SK-N-SH treated with all-trans-retinoic acid at 6 μM for 48 hours (cell line): ENCODE measurements at regions not wholly inside any gene's neighbourhood (a gene's known extent, or its start where the extent isn't known, plus 50 kb on each side); places are given as distances from the start of the nearest gene placed in this dataset.

ENCODE experiments used
- ATAC-seq: fragments of 200-7000 bp; cut with Tn5 transposase; 3 replicates; pipeline ENCODE4 v1.9.1; 2020; ENCODE audit warnings: mild to moderate bottlenecking, moderate library complexity
- ARNTL ChIP-seq: fragments of 450-650 bp; formaldehyde crosslinking; IDR thresholded peaks from 2 replicates; pipeline ENCODE4 v1.5.0; 2020; ENCODE audit warnings: low read depth, mild to moderate bottlenecking, moderate library complexity, borderline replicate concordance
- CREB5 ChIP-seq: fragments of 250-450 bp; sonication (Bioruptor Pico); IDR thresholded peaks from 2 replicates; pipeline ENCODE4 v1.5.1; 2020; ENCODE audit warnings: low read depth, mild to moderate bottlenecking, moderate library complexity
- CSRNP3 ChIP-seq: fragments of 250-450 bp; sonication (Bioruptor Pico); IDR thresholded peaks from 2 replicates; pipeline ENCODE4 v1.5.1; 2021; ENCODE audit warnings: mild to moderate bottlenecking, moderate library complexity
- ISL1 ChIP-seq: fragments of 250-450 bp; sonication (Bioruptor Pico); IDR thresholded peaks from 2 replicates; pipeline ENCODE4 v2.1.2; 2022; ENCODE audit warnings: mild to moderate bottlenecking, moderate library complexity
- PATZ1 ChIP-seq: fragments of 250-450 bp; sonication (Bioruptor Pico); IDR thresholded peaks from 2 replicates; pipeline ENCODE4 v1.8.0; 2020; ENCODE audit warnings: mild to moderate bottlenecking, moderate library complexity, borderline replicate concordance
- POU6F1 ChIP-seq: fragments of 250-450 bp; sonication (Bioruptor Pico); IDR thresholded peaks from 2 replicates; pipeline ENCODE4 v1.8.0; 2021; ENCODE audit warnings: low read depth, mild to moderate bottlenecking, moderate library complexity, borderline replicate concordance
- PPARA ChIP-seq: fragments of 250-450 bp; sonication (Bioruptor Pico); IDR thresholded peaks from 2 replicates; pipeline ENCODE4 v1.5.0; 2020; ENCODE audit warnings: mild to moderate bottlenecking, borderline replicate concordance
- RARB ChIP-seq: fragments of 250-450 bp; sonication (Bioruptor Pico); IDR thresholded peaks from 2 replicates; pipeline ENCODE4 v1.8.0; 2021; ENCODE audit warnings: mild to moderate bottlenecking, moderate library complexity
- SNAI2 ChIP-seq: fragments of 250-450 bp; sonication (Bioruptor Pico); IDR thresholded peaks from 2 replicates; pipeline ENCODE4 v1.5.0; 2020; ENCODE audit warnings: mild to moderate bottlenecking, moderate library complexity
- TCF4 ChIP-seq: fragments of 250-450 bp; sonication (Bioruptor Pico); IDR thresholded peaks from 2 replicates; pipeline ENCODE4 v1.8.0; 2021; ENCODE audit warnings: mild to moderate bottlenecking, moderate library complexity, borderline replicate concordance
- TOX ChIP-seq: fragments of 250-450 bp; sonication (Bioruptor Pico); IDR thresholded peaks from 2 replicates; pipeline ENCODE4 v1.8.0; 2021; ENCODE audit warnings: mild to moderate bottlenecking, moderate library complexity, borderline replicate concordance
- TSHZ2 ChIP-seq: fragments of 250-450 bp; sonication (Bioruptor Pico); IDR thresholded peaks from 2 replicates; pipeline ENCODE4 v1.5.0; 2020; ENCODE audit warnings: mild to moderate bottlenecking, moderate library complexity
- ZFP30 ChIP-seq: fragments of 450-650 bp; formaldehyde crosslinking; IDR thresholded peaks from 2 replicates; pipeline ENCODE4 v1.5.0; 2022; ENCODE audit warnings: mild to moderate bottlenecking, moderate library complexity
- ZNF70 ChIP-seq: fragments of 450-650 bp; formaldehyde crosslinking; IDR thresholded peaks from 2 replicates; pipeline ENCODE4 v1.5.0; 2020; ENCODE audit warnings: mild to moderate bottlenecking, moderate library complexity
- ZNF8 ChIP-seq: fragments of 450-650 bp; formaldehyde crosslinking; IDR thresholded peaks from 2 replicates; pipeline ENCODE4 v1.5.0; 2020; ENCODE audit warnings: mild to moderate bottlenecking, moderate library complexity

- no peak for TF ChIP-seq PATZ1 (CRISPR knock-in tag)
- TF ChIP-seq CREB5 (CRISPR knock-in tag) = no peak
- TF ChIP-seq POU6F1 (CRISPR knock-in tag) = no peak
- no peak for TF ChIP-seq TOX (CRISPR knock-in tag)
- TF ChIP-seq ZFP30 (CRISPR knock-in tag) = no peak
- TF ChIP-seq PPARA = no peak
- TF ChIP-seq TCF4 (CRISPR knock-in tag) = no peak
- TF ChIP-seq TSHZ2 (CRISPR knock-in tag) = no peak
- TF ChIP-seq SNAI2 (CRISPR knock-in tag) = no peak
- TF ChIP-seq CSRNP3 (CRISPR knock-in tag) = no peak
- TF ChIP-seq RARB (CRISPR knock-in tag) = no peak
- TF ChIP-seq ZNF70 (CRISPR knock-in tag) = no peak
- no peak for TF ChIP-seq ISL1 (CRISPR knock-in tag)
- no peak for ATAC-seq
Measured at GRCh38 chr3:94512876-94513275, 450.0 kb downstream of the NSUN3 start.

GRCh38 chr3:94513600-94513999 is 450.7 kb downstream of the NSUN3 start:
- TF ChIP-seq PPARA = no peak
- no peak for TF ChIP-seq ZNF8 (CRISPR knock-in tag)
- ATAC-seq = no peak

- TF ChIP-seq TSHZ2 (CRISPR knock-in tag) = no peak
- no peak for TF ChIP-seq PPARA
- ATAC-seq = no peak
Measured at GRCh38 chr3:94515983-94516382, 453.1 kb downstream of the NSUN3 start.

GRCh38 chr3:94520364-94520763 is 457.5 kb downstream of the NSUN3 start:
- no peak for TF ChIP-seq SNAI2 (CRISPR knock-in tag)
- no peak for TF ChIP-seq ZNF8 (CRISPR knock-in tag)
- no peak for TF ChIP-seq ARNTL
- ATAC-seq = no peak
